K562 (cell line): ENCODE measurements at regions not wholly inside any gene's neighbourhood (a gene's known extent, or its start where the extent isn't known, plus 50 kb on each side); places are given as distances from the start of the nearest gene placed in this dataset.

Source experiments
- ATAC-seq: fragments of 200-7000 bp; cut with Tn5 transposase; 3 replicates; pipeline ENCODE4 v1.9.1; 2020; ENCODE audit warnings: moderate library complexity
- BruUV-seq: library from RNA; stranded (reverse); fragments of 400-500 nt; replicated peaks from 2 replicates; lab custom pipeline; 2021; lab: Mats Ljungman, UMichigan
- CTCF ChIA-PET: fragments of 300-600 bp; formaldehyde crosslinking; extraction: SDS; loops from one replicate; lab custom pipeline; 2021; ENCODE audit warnings: low intra/inter-chr PET ratio; lab: Yijun Ruan, JAX
- POLR2A ChIA-PET: fragments of 300-600, 350-650 bp; sonication (Branson Sonifier 250); formaldehyde crosslinking; extraction: SDS; loops from one replicate; lab custom pipeline; 2021; ENCODE audit warnings: antibody characterized with exemption, inconsistent platforms; lab: Yijun Ruan, JAX
- DNase-seq, 4 experiments: peaks; one replicate each; pipeline versions ENCODE4 v3.0.0 to v3.0.0-alpha.2; 2011 to 2018; ENCODE audit warnings: low spot score in 3 of 4, mixed read lengths in 3 of 4; ENCODE audit errors: extremely low read depth in 1 of 4
- FAIRE-seq: peaks from 2 replicates; lab custom pipeline; 2011; peaks lifted over from hg19 to GRCh38; lab: Jason Lieb, UNC
- H2AFZ ChIP-seq: 2 replicates; pipeline ENCODE4 v1.6.0; 2011; ENCODE audit warnings: low read depth, low read length, control low read depth, inconsistent platforms
- H3K27ac ChIP-seq: fragments of 200-600 bp; 3 replicates; pipeline ENCODE4 v1.8.0; 2011; ENCODE audit warnings: low read depth, mild to moderate bottlenecking, control low read depth, inconsistent platforms, low read length, moderate library complexity, mixed read lengths; ENCODE audit errors: extremely low read depth
- H3K27me3 ChIP-seq, 2 experiments: fragments of 300-600 bp in 1 of 2; 2 replicates in 1 of 2; 3 replicates in 1 of 2; pipeline versions ENCODE4 v1.6.0 to v1.8.0; 2011; ENCODE audit warnings: inconsistent platforms in 2 of 2, low read length in 2 of 2, mild to moderate bottlenecking in 1 of 2, mixed read lengths in 1 of 2, moderate library complexity in 1 of 2; ENCODE audit not compliant: control insufficient read depth in 2 of 2, insufficient read depth in 2 of 2
- H3K36me3 ChIP-seq: fragments of 300-600 bp; 3 replicates; pipeline ENCODE4 v1.8.0; 2011; ENCODE audit warnings: mild to moderate bottlenecking, low read length, inconsistent platforms; ENCODE audit not compliant: control insufficient read depth, insufficient read depth
- H3K4me1 ChIP-seq, 2 experiments: fragments of 200-600 bp in 1 of 2; replicated peaks in 1 of 2; 2 replicates in 1 of 2; 3 replicates in 1 of 2; pipeline versions ENCODE4 v1.5.1 to v1.8.0; 2011; ENCODE audit warnings: inconsistent platforms in 2 of 2, low read length in 2 of 2, mild to moderate bottlenecking in 1 of 2, mixed read lengths in 1 of 2, moderate library complexity in 1 of 2; ENCODE audit not compliant: control insufficient read depth in 2 of 2, insufficient read depth in 2 of 2
- H3K4me2 ChIP-seq: 2 replicates; pipeline ENCODE4 v1.6.1; 2011; ENCODE audit warnings: low read length, control low read depth, inconsistent platforms, mixed read lengths; ENCODE audit not compliant: insufficient read depth
- H3K4me3 ChIP-seq: fragments of 200-600 bp; sonication (generic), shearing (Covaris generic); 2 replicates; pipeline ENCODE4 v1.5.1; 2016; ENCODE audit warnings: control low read depth, inconsistent platforms
- H3K79me2 ChIP-seq: fragments of 200-600 bp; 3 replicates; pipeline ENCODE4 v1.8.0; 2011; ENCODE audit warnings: low read length, inconsistent platforms; ENCODE audit not compliant: control insufficient read depth, insufficient read depth
- H3K9ac ChIP-seq, 2 experiments: 2 replicates each; pipeline versions ENCODE4 v1.6.0 to v1.6.1; 2011; ENCODE audit warnings: low read depth in 2 of 2, low read length in 2 of 2, control low read depth in 1 of 2, inconsistent platforms in 1 of 2, mild to moderate bottlenecking in 1 of 2, mixed read lengths in 1 of 2; ENCODE audit not compliant: insufficient read depth in 1 of 2
- H3K9me1 ChIP-seq: one replicate; pipeline ENCODE4 v1.6.0; 2011; ENCODE audit warnings: inconsistent platforms, mild to moderate bottlenecking, low read length, moderate library complexity; ENCODE audit not compliant: control insufficient read depth, insufficient read depth
- H3K9me3 ChIP-seq: replicated peaks from 2 replicates; pipeline ENCODE4 v1.5.1; 2011; ENCODE audit warnings: low read depth, low read length, inconsistent platforms; ENCODE audit not compliant: control insufficient read depth, insufficient read depth
- H4K20me1 ChIP-seq: replicated peaks from 2 replicates; pipeline ENCODE4 v1.6.1; 2011; ENCODE audit warnings: low read length, inconsistent platforms, mixed read lengths; ENCODE audit not compliant: control insufficient read depth, insufficient read depth
- EHMT2 ChIP-seq: fragments of 450-650 bp; IDR thresholded peaks from 2 replicates; pipeline ENCODE4 v1.6.1; 2018; ENCODE audit warnings: antibody characterized with exemption
- IRF2 ChIP-seq: sonication (generic); formaldehyde crosslinking; IDR thresholded peaks from 2 replicates; pipeline ENCODE4 v1.8.1; 2022; ENCODE audit warnings: mild to moderate bottlenecking, missing genetic modification reagents
- WGBS: fragments of 100-300 bp; shearing (Covaris generic); methylation state at CpG from one replicate; pipeline ENCODE4 v1.1.6; 2016; ENCODE audit warnings: low coverage, mixed read lengths; ENCODE audit not compliant: insufficient coverage; ENCODE audit errors: missing lambda C conversion rate; 5-methylcytosine and 5-hydroxymethylcytosine counted together
- in situ Hi-C: fragments of 300-500 bp; cut with MboI; formaldehyde crosslinking; loops from 4 replicates; pipeline ENCODE4 v1.15.0; 2018; ENCODE audit warnings: inconsistent platforms, mixed read lengths
- intact Hi-C: fragments of 100-400 bp; cut with micrococcal nuclease; formaldehyde crosslinking; loops from 2 replicates; pipeline ENCODE4 v1.14.2; 2022
- TF ChIP-seq, protein P1 (sequence below), 2 experiments: IDR thresholded peaks in 1 of 2; conservative IDR thresholded peaks in 1 of 2; 2 replicates each; pipeline ENCODE4 v1.6.1; 2016; ENCODE audit warnings: low read depth in 2 of 2, mild to moderate bottlenecking in 1 of 2, missing compliant biosample characterization in 1 of 2, missing genetic modification characterization in 1 of 2, moderate library complexity in 1 of 2
- TF ChIP-seq, protein P2 (sequence below): fragments of 450-650 bp; IDR thresholded peaks from 2 replicates; pipeline ENCODE4 v1.6.1; 2016

DNA sequence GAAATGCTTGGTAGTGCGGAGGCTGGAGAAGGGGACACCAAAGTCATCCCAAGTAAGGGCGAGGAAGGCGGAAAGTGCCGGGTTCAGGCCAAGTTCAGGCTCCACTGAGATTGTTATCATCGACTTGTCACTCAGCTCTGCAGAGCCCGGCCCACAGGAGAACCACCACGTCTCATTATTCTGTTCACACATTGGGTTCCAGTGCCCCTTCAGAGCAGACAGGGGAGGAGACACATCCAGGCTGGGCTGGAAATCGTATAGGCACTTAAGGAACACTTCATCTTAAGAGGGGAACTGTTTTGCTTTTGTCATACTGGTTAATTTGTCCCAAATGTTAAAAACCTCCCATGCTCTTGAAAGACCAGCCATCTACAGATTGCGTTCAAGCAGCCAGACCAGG, 118.3 kb upstream of the ADAMTS18 start:
- DNase-seq (peak in 2 of 4 experiments; percentile 10 to 13), FAIRE-seq (no peak), ATAC-seq (peak; percentile 75)
- TF ChIP-seq IRF2 (no peak), EHMT2 (no peak)
- TF ChIP-seq, protein P1, sequence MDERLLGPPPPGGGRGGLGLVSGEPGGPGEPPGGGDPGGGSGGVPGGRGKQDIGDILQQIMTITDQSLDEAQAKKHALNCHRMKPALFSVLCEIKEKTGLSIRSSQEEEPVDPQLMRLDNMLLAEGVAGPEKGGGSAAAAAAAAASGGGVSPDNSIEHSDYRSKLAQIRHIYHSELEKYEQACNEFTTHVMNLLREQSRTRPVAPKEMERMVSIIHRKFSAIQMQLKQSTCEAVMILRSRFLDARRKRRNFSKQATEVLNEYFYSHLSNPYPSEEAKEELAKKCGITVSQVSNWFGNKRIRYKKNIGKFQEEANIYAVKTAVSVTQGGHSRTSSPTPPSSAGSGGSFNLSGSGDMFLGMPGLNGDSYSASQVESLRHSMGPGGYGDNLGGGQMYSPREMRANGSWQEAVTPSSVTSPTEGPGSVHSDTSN (CRISPR knock-in tag; IDR thresholded peaks at IDR 0.05; ENCODE audit: low read depth): no peak
- TF ChIP-seq, protein P1 (tag; conservative IDR thresholded peaks at IDR 0.05; ENCODE audit: low read depth): peak; percentile 46; the same call in 1 of the 2 replicates
- TF ChIP-seq, protein P2, sequence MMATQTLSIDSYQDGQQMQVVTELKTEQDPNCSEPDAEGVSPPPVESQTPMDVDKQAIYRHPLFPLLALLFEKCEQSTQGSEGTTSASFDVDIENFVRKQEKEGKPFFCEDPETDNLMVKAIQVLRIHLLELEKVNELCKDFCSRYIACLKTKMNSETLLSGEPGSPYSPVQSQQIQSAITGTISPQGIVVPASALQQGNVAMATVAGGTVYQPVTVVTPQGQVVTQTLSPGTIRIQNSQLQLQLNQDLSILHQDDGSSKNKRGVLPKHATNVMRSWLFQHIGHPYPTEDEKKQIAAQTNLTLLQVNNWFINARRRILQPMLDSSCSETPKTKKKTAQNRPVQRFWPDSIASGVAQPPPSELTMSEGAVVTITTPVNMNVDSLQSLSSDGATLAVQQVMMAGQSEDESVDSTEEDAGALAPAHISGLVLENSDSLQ: peak; percentile 80
- H3K27me3 ChIP-seq: peaks cover 0 to 2% of the 10 kb centered on the region in 2 experiments; a peak in 1 of 5 replicates
- WGBS: under 1% methylated on average over 8 of the region's 9 CpGs
- H3K27ac ChIP-seq: no peak overlapping the region
- no peak overlapping the region for H3K9ac ChIP-seq
- no peak overlapping the region for H3K4me2 ChIP-seq
- no peaks in the 10 kb centered on the region for H3K4me1 ChIP-seq
- intact Hi-C loops (no loop called here), in situ Hi-C loops (no loop called here)
- CTCF ChIA-PET: no interaction called here
- H4K20me1 ChIP-seq: no peaks in the 10 kb centered on the region; the same call in 1 of the 2 replicates
- BruUV-seq: no TSS peak
- H3K9me1 ChIP-seq: no peaks in the 10 kb centered on the region
- H2AFZ ChIP-seq: no peak overlapping the region
- H3K9me3 ChIP-seq: no peaks in the 10 kb centered on the region
- POLR2A ChIA-PET: no interaction called here
- H3K4me3 ChIP-seq: no peak overlapping the region
- H3K79me2 ChIP-seq: no peaks in the 10 kb centered on the region
- H3K36me3 ChIP-seq: no peaks in the 10 kb centered on the region
